WERI-Rb-1 (cell line): ENCODE measurements at regions not wholly inside any gene's neighbourhood (a gene's known extent, or its start where the extent isn't known, plus 50 kb on each side); places are given as distances from the start of the nearest gene placed in this dataset.

Experiments used
- DNase-seq: peaks from one replicate; pipeline ENCODE4 v3.0.0-alpha.2; 2020
- H3K27ac ChIP-seq: fragments of 250-450 bp; sonication (Bioruptor Pico); 2 replicates; pipeline ENCODE4 v1.5.1; 2020; ENCODE audit warnings: mild to moderate bottlenecking, moderate library complexity
- H3K27me3 ChIP-seq: fragments of 250-450 bp; sonication (Bioruptor Pico); 2 replicates; pipeline ENCODE4 v1.5.1; 2021; ENCODE audit warnings: mild to moderate bottlenecking, low read depth, moderate library complexity; ENCODE audit not compliant: insufficient read depth, severe bottlenecking
- H3K36me3 ChIP-seq: fragments of 250-450 bp; sonication (Bioruptor Pico); 2 replicates; pipeline ENCODE4 v1.5.1; 2020; ENCODE audit warnings: mild to moderate bottlenecking, moderate library complexity
- H3K4me3 ChIP-seq: 2 replicates; pipeline ENCODE4 v1.5.1; 2011; ENCODE audit warnings: low read depth, mild to moderate bottlenecking, control low read depth, low read length
- H3K9me3 ChIP-seq: fragments of 250-450 bp; sonication (Bioruptor Pico); 2 replicates; pipeline ENCODE4 v1.5.1; 2021; ENCODE audit warnings: mild to moderate bottlenecking, moderate library complexity; ENCODE audit not compliant: severe bottlenecking
- CTCF ChIP-seq: IDR thresholded peaks from 2 replicates; pipeline ENCODE4 v1.5.1; 2011; ENCODE audit warnings: low read depth, mild to moderate bottlenecking, control low read depth, inconsistent platforms, low read length

DNA sequence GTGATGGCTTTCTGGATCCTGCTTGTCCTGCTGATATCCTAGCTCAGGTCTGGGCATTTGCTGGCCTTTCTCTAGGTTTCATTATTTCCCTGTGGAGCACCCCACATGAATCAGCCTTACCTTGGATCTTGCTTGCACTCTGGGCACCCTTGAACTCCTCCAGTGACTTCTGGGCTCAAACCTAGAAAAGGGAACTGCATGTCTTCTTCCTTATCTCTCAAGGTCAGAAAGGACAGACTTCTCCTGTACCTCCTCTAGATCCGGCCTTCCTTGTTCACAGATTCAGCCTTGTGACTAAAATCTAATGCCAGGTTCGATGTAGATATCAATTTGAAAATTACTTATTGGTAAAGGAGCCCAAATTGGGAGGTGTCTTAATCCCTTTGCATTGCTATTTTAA, 267.9 kb downstream of the PARP8 start:
- Histone ChIP-seq H3K27me3 (peaks cover 33% of the 10 kb centered on the region), H3K4me3 (no peak overlapping the region), H3K9me3 (no peaks in the 10 kb centered on the region), H3K36me3 (no peaks in the 10 kb centered on the region), H3K27ac (no peak overlapping the region)
- no peak for DNase-seq
- no peak for TF ChIP-seq CTCF

GRCh38 chr5:50945139-50945538, 278.7 kb downstream of the PARP8 start:
- no peak for DNase-seq
- peaks cover 3% of the 10 kb centered on the region for H3K9me3 ChIP-seq
- no peaks in the 10 kb centered on the region for H3K36me3 ChIP-seq
- no peak overlapping the region for H3K4me3 ChIP-seq
- H3K27ac ChIP-seq, result no peak overlapping the region
- TF ChIP-seq CTCF, result no peak
- H3K27me3 ChIP-seq, result peaks cover 11% of the 10 kb centered on the region

- no peak for DNase-seq
- no peak overlapping the region for H3K27ac ChIP-seq
- peaks cover 26% of the 10 kb centered on the region for H3K27me3 ChIP-seq
- no peak overlapping the region for H3K4me3 ChIP-seq
- TF ChIP-seq CTCF, result no peak
- H3K9me3 ChIP-seq, result peaks cover 3% of the 10 kb centered on the region
- no peaks in the 10 kb centered on the region for H3K36me3 ChIP-seq
These were observed 281.7 kb downstream of the PARP8 start for GRCh38 chr5:50947906-50948683.

DNA sequence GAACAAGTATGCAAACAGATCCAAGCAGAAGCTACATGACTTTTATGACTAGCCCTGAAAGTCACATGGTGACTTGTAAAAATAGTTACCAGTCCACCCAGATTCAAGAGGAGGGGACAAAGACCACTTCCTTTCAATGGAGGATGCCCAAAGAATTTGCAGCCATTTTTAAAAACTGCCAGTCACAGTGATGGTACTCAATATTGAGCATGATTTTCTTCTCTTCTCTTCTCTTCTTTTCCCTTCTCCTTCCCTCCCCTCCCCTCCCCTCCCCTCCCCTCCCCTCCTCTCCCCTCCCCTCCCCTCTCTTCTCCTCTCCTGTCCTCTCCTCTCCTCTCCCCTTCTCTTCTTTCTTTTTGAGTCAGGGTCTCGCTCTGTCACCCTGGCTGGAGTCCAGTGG, 286.9 kb downstream of the PARP8 start:
- Histone ChIP-seq H3K27me3 (peaks cover 52% of the 10 kb centered on the region), H3K4me3 (no peak overlapping the region), H3K9me3 (no peaks in the 10 kb centered on the region), H3K36me3 (no peaks in the 10 kb centered on the region), H3K27ac (no peak overlapping the region)
- TF ChIP-seq CTCF, result no peak
- DNase-seq, result no peak

GRCh38 chr5:50958852-50959457, 292.5 kb downstream of the PARP8 start:
- Histone ChIP-seq H3K9me3 (no peaks in the 10 kb centered on the region), H3K4me3 (no peak overlapping the region), H3K36me3 (no peaks in the 10 kb centered on the region), H3K27me3 (peaks cover 63% of the 10 kb centered on the region), H3K27ac (no peak overlapping the region)
- DNase-seq, result peak; percentile 17
- peak; percentile 41 for TF ChIP-seq CTCF
